ELF-1 (cell line): ENCODE measurements at regions not wholly inside any gene's neighbourhood (a gene's known extent, or its start where the extent isn't known, plus 50 kb on each side); places are given as distances from the start of the nearest gene placed in this dataset.
A peak's percentile ranks its signal among the peaks of the same experiment; 100 is the strongest.

Experiments used
- DNase-seq: peaks from one replicate; pipeline ENCODE4 v3.0.0-alpha.2; 2016; ENCODE audit warnings: low read depth, low spot score

DNA sequence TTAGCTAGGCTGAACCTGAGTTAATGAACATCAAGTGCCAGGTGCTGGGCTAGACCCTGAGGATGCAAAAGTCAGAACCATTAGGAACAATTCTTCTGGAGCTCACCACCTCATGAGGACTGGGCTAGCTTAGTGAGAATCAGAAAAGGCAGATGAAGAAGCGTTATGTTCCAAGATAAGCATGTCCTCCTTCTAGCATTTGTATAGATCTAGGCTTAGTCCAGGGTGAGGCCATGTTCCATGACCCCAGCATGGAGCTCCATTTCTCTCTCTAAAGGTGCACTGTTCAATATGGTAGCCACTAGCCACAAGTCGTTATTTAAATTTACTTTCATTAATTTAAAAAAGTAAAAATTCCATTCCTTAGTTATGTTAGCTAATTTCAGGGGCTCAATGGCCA lies 365.3 kb upstream of the CCL2 start:
- no peak for DNase-seq

DNA sequence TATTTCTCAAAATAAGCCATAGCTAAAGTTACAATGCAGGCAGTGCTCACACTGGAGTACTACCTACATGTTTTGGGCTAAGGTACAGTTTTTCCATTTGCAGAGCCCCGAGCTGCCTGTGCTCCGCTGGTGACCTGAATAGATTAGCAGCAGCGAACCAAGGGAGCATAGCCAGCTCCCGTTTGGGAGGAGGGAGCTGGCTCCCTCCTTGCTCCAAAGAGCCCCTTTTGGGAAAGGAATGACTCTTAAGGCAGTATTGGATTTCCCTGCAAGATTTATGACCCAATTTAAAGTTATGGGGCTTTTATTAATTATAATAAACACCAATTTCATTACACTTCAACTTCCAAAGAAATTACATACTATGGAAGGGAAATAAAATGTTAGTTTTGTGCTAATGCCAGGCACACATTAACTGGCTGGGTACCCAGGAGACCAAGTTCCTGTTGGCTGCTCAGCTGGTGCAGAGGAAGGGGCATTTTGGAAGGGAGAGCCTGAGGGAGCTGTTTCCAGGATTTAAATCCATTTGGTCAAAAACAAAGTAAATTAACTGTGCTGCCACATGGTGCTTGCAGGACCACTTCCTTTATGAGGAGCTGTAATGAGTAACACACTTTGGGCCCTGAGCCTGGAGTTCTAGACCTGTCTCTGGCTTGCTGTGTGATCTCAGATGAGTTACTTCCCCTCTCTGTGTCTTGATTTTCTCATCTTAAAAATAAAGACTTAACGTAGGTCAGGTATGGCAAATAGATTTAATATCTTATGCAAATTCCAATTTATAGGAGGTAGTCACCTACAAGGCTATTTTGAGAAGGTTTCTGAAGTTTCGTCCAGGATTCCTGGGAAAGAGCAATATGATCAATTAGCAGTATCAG lies 362.1 kb upstream of the CCL2 start:
- no peak for DNase-seq

DNA sequence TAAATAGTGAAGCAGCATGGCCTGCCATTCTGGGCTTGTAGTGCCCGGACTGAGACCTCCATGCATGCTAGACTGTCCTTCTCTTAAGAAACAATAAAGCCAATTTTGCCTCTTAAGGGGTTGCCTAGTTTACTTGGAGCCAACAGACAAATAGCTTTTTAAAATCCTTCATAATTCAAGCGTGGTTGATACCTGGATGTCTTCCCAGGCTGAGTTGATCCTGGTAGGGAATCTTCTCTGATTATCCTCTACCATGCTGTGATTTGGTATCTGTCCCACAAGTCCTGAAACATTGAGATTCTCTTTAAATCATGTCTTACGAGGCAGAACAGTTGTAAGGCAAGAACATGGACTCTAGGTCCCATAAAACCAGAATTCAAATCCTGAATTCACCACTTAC lies 359.6 kb upstream of the CCL2 start:
- no peak for DNase-seq

DNA sequence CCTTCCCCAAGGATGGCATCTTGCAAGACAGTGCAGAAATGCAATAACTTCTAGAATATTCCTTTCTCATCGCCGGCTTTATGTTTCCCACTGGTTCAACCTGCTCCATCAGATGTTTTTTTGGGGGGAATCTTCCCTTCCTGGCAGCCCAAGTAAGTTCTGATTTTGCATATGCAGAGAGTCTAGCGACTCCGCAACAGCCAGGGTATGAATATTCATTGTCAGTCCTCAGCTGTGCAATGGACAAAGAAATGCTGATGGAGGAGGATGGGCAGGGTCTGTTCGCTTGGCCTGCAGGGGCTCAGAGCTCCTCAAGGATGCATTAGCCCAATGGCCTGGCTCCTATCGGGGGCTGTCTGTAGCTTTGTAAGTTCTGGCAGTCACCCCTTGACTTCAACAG lies 358.8 kb upstream of the CCL2 start:
- DNase-seq = no peak

- peak; percentile 24 for DNase-seq
Observed at GRCh38 chr17:33901085-33901484, 354.0 kb upstream of the CCL2 start.

DNA sequence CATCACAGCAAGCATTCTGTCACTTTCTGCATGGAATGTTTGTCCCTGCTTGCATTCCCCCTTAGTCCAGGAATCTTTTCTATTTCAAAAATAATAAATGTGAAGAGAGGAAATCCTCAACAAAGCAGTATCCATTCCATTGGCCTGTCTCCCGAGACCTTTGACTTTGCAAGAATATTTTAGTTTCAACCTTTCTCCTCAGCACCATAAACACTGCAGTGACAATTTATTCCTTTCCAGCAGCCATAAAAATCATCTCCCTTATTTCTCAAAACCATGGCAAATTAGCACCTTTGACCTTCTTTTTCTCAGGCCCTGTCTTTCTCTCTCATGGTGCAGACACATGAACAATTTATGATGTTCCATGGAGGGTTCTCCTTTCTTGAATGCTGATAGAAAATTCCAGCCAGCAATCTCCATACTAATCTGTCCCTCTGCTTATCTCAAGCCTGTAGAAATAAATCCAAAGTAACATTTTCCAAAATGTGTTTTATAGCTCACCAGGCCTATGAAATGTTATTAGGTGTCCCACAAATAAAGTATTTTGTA lies 352.1 kb upstream of the CCL2 start:
- DNase-seq = no peak

DNA sequence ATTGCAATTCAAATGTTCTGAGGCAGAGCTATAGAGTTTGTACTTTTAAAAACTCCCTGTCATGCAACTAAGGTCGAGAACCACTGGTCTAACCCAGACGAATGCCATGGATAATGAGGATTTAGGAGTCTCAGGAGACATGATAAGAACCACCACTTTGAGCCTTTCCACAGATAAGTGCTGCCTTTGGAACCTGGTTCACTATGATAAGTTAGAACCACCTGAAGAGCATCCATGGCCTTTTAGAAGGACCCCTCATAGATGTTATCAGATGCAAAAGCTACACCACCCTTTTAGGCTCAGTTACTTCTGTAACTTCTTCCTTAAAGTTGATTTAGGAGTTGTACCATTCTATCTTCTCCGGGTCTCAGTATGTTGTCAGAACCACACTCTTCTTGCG lies 350.6 kb upstream of the CCL2 start:
- DNase-seq = no peak

- peak; percentile 12 for DNase-seq
Observed at GRCh38 chr17:33905338-33905800, 349.7 kb upstream of the CCL2 start.

GRCh38 chr17:33908363-33909064 lies 346.6 kb upstream of the CCL2 start:
- DNase-seq = no peak

DNA sequence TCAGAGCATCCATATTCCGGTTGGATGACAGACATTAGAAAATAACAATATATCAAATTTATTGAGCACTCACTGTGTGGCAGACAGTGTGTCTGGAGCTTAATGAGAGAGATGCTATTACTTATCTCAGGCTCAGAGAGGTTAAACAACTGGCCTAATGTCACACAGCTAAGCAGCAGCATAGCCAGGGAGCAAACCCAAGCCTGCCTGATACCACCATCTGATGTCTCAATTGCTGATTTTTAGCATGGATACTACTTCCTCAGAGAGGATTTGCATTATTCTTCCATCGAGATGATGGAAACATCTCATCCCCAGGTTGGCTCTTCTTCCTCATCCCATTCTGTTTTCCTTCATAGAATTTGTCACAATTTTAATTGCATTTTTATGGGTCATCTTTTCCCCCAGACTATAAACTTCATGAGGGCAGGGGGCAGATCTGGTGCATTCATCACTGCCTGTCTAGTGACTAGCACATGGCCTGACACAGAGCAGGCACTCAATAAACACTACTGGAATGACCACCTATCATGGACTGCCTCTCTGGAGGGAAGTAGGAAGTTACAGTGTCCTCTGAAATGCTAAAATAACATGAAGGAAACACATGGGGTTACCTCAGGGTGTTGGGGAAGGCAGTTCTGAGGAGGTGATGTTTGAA lies 344.8 kb upstream of the CCL2 start:
- no peak for DNase-seq

GRCh38 chr17:33914125-33914524 lies 341.0 kb upstream of the CCL2 start:
- no peak for DNase-seq

- DNase-seq = no peak
Observed at GRCh38 chr17:33922971-33923370, 332.1 kb upstream of the CCL2 start.

DNA sequence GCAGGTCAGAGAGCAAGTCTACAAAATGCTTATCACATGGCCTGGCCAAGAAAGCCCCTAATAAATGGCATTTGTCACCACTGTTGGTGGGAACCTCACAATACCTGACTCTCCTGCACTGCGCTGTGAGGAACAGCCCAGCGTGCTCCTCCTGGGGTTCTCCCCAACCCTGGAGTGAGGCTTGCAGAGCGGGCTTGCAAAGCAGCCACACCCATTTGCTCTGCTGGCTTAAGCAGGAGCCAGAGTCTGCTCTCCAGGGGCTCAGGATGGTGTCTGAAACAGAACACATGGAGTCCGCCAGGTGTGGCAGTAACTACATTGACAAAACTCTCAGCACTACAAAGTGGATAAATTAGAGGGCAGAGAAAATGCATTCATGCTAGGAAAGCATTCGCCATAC lies 331.0 kb upstream of the CCL2 start:
- DNase-seq = no peak

DNA sequence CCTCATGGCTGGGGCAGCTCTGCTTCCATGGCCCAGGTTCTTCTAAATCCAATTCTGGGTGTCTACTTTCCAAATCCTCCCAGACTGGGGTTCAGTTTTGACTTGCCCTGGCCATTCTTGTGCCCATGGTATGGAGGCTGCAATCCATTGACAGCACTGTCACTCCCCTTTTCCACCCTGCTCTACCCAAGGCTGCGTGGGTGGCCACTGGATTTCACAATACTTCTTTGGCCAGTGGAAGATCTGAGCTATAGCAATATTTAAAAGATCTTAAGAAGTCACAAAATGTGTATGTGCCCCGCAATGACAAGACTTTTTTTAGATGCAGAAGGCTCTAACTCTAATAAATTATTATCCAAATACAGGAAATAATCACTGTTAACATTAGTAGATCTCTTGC lies 329.4 kb upstream of the CCL2 start:
- DNase-seq = no peak

- no peak for DNase-seq
Observed at GRCh38 chr17:33927732-33928133, 327.4 kb upstream of the CCL2 start.

- DNase-seq = peak; percentile 65
Observed at GRCh38 chr17:33929181-33929724, 325.8 kb upstream of the CCL2 start.

DNA sequence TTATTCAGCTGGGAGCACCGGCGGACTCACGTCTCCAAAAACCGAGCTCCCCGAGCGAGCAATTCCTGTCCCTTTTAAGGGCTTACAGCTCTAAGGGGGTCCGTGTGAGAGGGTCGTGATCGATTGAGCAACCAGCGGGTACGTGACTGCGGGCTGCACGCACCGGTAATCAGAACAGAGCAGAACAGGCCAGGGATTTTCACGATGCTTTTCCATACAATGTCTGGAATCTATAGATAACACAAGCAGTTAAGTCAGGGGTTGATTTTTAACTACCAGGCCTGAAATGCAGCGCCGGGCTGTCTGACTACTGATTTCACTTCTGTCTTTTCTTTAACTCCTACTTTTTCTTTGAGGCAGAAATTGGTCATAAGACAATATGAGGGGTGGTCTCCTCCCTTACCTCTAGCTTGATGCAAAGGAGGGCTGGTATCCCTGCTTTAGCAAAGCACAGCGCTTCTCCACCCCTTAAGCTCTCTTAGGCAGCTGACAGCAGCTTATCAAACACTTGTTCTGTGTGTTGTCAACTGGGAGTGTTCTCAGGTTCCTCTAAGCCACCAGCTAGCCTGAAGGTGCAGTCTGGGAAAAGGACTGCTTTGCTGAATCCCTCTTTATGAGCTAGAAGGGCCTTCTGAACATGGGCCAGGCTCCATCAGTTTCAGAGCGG lies 323.8 kb upstream of the CCL2 start:
- peak; percentile 40 for DNase-seq

- DNase-seq = no peak
Observed at GRCh38 chr17:33932996-33933395, 322.1 kb upstream of the CCL2 start.

- DNase-seq = no peak
Observed at GRCh38 chr17:33933576-33933975, 321.5 kb upstream of the CCL2 start.

- no peak for DNase-seq
Observed at GRCh38 chr17:33934696-33935095, 320.4 kb upstream of the CCL2 start.

- no peak for DNase-seq
Observed at GRCh38 chr17:33935822-33936221, 319.3 kb upstream of the CCL2 start.
